ENCODE measurements at regions not wholly inside any gene's neighbourhood (a gene's known extent, or its start where the extent isn't known, plus 50 kb on each side); places are given as distances from the start of the nearest gene placed in this dataset.
A peak's percentile ranks its signal among the peaks of the same experiment; 100 is the strongest.

- H3K27me3 Mint-ChIP-seq = peaks cover 4 to 14% (median 7%) of the 10 kb centered on the region in 3 donors
- DNase-seq (no peak), ATAC-seq (ENCODE audit: low read depth in 2 of 2) (no peak)
- H3K9me3 Mint-ChIP-seq = peaks cover 0 to 8% (median 0%) of the 10 kb centered on the region in 7 donors
- no peak overlapping the region for H3K4me3 Mint-ChIP-seq
- H3K4me1 Mint-ChIP-seq = peaks cover 0 to 3% (median 0%) of the 10 kb centered on the region in 3 donors
- peaks cover 0 to 16% of the 10 kb centered on the region in 2 donors for H3K36me3 Mint-ChIP-seq
- H3K27ac Mint-ChIP-seq = no peak overlapping the region
These were observed 211.5 kb upstream of the C14orf180 start for GRCh38 chr14:104367866-104368750.

GRCh38 chr14:104368751-104369100 is 210.8 kb upstream of the C14orf180 start:
- Mint-ChIP-seq H3K4me1 (peaks cover 0 to 3% (median 0%) of the 10 kb centered on the region in 3 donors), H3K27me3 (peaks cover 4 to 14% (median 7%) of the 10 kb centered on the region in 3 donors), H3K36me3 (peaks cover 0 to 16% of the 10 kb centered on the region in 2 donors), H3K4me3 (no peak overlapping the region), H3K9me3 (peaks cover 0 to 8% (median 1%) of the 10 kb centered on the region in 7 donors), H3K27ac (no peak overlapping the region)
- DNase-seq (no peak), ATAC-seq (ENCODE audit: low read depth in 2 of 2) (no peak)

- Mint-ChIP-seq H3K36me3 (peaks cover 0 to 16% of the 10 kb centered on the region in 2 donors), H3K4me1 (peaks cover 0 to 3% (median 0%) of the 10 kb centered on the region in 3 donors), H3K9me3 (peaks cover 0 to 6% (median 1%) of the 10 kb centered on the region in 7 donors), H3K27ac (no peak overlapping the region), H3K27me3 (peaks cover 4 to 19% (median 11%) of the 10 kb centered on the region in 3 donors), H3K4me3 (no peak overlapping the region)
- no peak for ATAC-seq (ENCODE audit: low read depth in 2 of 2)
- no peak for DNase-seq
These were observed 210.4 kb upstream of the C14orf180 start for GRCh38 chr14:104369208-104369607.

- Mint-ChIP-seq H3K4me1 (peaks cover 0 to 3% (median 0%) of the 10 kb centered on the region in 3 donors), H3K9me3 (peaks cover 0 to 4% (median 1%) of the 10 kb centered on the region in 7 donors), H3K27ac (peak overlapping the region in 1 of 6 donors; percentile 26), H3K36me3 (peaks cover 0 to 16% of the 10 kb centered on the region in 2 donors), H3K27me3 (peaks cover 4 to 29% (median 13%) of the 10 kb centered on the region in 3 donors), H3K4me3 (no peak overlapping the region)
- DNase-seq = no peak
- ATAC-seq (ENCODE audit: low read depth in 2 of 2) = no peak
These were observed 209.2 kb upstream of the C14orf180 start for GRCh38 chr14:104370256-104370870.

- peaks cover 0 to 4% (median 1%) of the 10 kb centered on the region in 7 donors for H3K9me3 Mint-ChIP-seq
- ATAC-seq (ENCODE audit: low read depth in 2 of 2) = no peak
- H3K36me3 Mint-ChIP-seq = peaks cover 0 to 16% of the 10 kb centered on the region in 2 donors
- H3K4me3 Mint-ChIP-seq = no peak overlapping the region
- H3K4me1 Mint-ChIP-seq = peaks cover 0 to 3% (median 0%) of the 10 kb centered on the region in 3 donors
- H3K27ac Mint-ChIP-seq = no peak overlapping the region
- peaks cover 9 to 34% (median 13%) of the 10 kb centered on the region in 3 donors for H3K27me3 Mint-ChIP-seq
- no peak for DNase-seq
These were observed 208.5 kb upstream of the C14orf180 start for GRCh38 chr14:104371031-104371430.

GRCh38 chr14:104371917-104372316 is 207.6 kb upstream of the C14orf180 start:
- Mint-ChIP-seq H3K4me3 (no peak overlapping the region), H3K27ac (no peak overlapping the region), H3K36me3 (peaks cover 0 to 9% of the 10 kb centered on the region in 2 donors), H3K27me3 (peaks cover 9 to 41% (median 13%) of the 10 kb centered on the region in 3 donors), H3K4me1 (peaks cover 0 to 3% (median 0%) of the 10 kb centered on the region in 3 donors), H3K9me3 (peaks cover 0 to 3% (median 0%) of the 10 kb centered on the region in 7 donors)
- ATAC-seq (ENCODE audit: low read depth in 2 of 2) (no peak), DNase-seq (no peak)

- ATAC-seq (ENCODE audit: low read depth in 2 of 2) (no peak), DNase-seq (no peak)
- Mint-ChIP-seq H3K9me3 (peaks cover 0 to 3% (median 0%) of the 10 kb centered on the region in 7 donors), H3K4me1 (peaks cover 0 to 3% (median 0%) of the 10 kb centered on the region in 3 donors), H3K27me3 (peaks cover 9 to 47% (median 17%) of the 10 kb centered on the region in 3 donors), H3K36me3 (peaks cover 0 to 9% of the 10 kb centered on the region in 2 donors), H3K4me3 (no peak overlapping the region), H3K27ac (no peak overlapping the region)
These were observed 207.0 kb upstream of the C14orf180 start for GRCh38 chr14:104372390-104373054.

- no peak overlapping the region for H3K27ac Mint-ChIP-seq
- H3K36me3 Mint-ChIP-seq = peaks cover 0 to 9% of the 10 kb centered on the region in 2 donors
- DNase-seq = no peak
- H3K27me3 Mint-ChIP-seq = peaks cover 13 to 54% (median 24%) of the 10 kb centered on the region in 3 donors
- H3K4me1 Mint-ChIP-seq = peaks cover 0 to 3% (median 0%) of the 10 kb centered on the region in 3 donors
- no peak overlapping the region for H3K4me3 Mint-ChIP-seq
- H3K9me3 Mint-ChIP-seq = peaks cover 0 to 3% (median under 1%) of the 10 kb centered on the region in 7 donors
- no peak for ATAC-seq (ENCODE audit: low read depth in 2 of 2)
These were observed 206.3 kb upstream of the C14orf180 start for GRCh38 chr14:104373055-104373854.

- H3K4me1 Mint-ChIP-seq = peaks cover 0 to 3% (median 0%) of the 10 kb centered on the region in 3 donors
- no peak overlapping the region for H3K27ac Mint-ChIP-seq
These were observed 205.5 kb upstream of the C14orf180 start for GRCh38 chr14:104373855-104374717.

GRCh38 chr14:104374718-104375080 is 204.9 kb upstream of the C14orf180 start:
- Mint-ChIP-seq H3K27me3 (peaks cover 28 to 64% (median 35%) of the 10 kb centered on the region in 3 donors), H3K27ac (no peak overlapping the region), H3K36me3 (peaks cover 10 to 21% of the 10 kb centered on the region in 2 donors), H3K4me3 (no peak overlapping the region), H3K4me1 (peaks cover 0 to 2% (median 0%) of the 10 kb centered on the region in 3 donors), H3K9me3 (peaks cover 0 to 17% (median 11%) of the 10 kb centered on the region in 7 donors)
- ATAC-seq (ENCODE audit: low read depth in 2 of 2) = no peak
- no peak for DNase-seq

More at GRCh38 chr14:104373855-104374717, 205.5 kb upstream of the C14orf180 start:
- no peak for ATAC-seq (ENCODE audit: low read depth in 2 of 2)
- Mint-ChIP-seq H3K9me3 (peaks cover 0 to 11% (median 6%) of the 10 kb centered on the region in 7 donors), H3K36me3 (peaks cover 4 to 15% of the 10 kb centered on the region in 2 donors), H3K27me3 (peaks cover 21 to 61% (median 31%) of the 10 kb centered on the region in 3 donors), H3K4me3 (no peak overlapping the region)
- no peak for DNase-seq

GRCh38 chr14:104375551-104376201 is 203.9 kb upstream of the C14orf180 start:
- DNase-seq (no peak), ATAC-seq (ENCODE audit: low read depth in 2 of 2) (no peak)
- Mint-ChIP-seq H3K36me3 (peaks cover 15 to 31% of the 10 kb centered on the region in 2 donors), H3K4me3 (no peak overlapping the region), H3K9me3 (peaks cover 5 to 26% (median 17%) of the 10 kb centered on the region in 7 donors), H3K4me1 (no peaks in the 10 kb centered on the region), H3K27me3 (peaks cover 25 to 70% (median 45%) of the 10 kb centered on the region in 3 donors), H3K27ac (peak overlapping the region in 1 of 6 donors; percentile 22)

Data from naive B cell (primary cell).